Smooth muscle cell (in vitro differentiated cells): ENCODE measurements at regions not wholly inside any gene's neighbourhood (a gene's known extent, or its start where the extent isn't known, plus 50 kb on each side); places are given as distances from the start of the nearest gene placed in this dataset.

Source experiments
- DNase-seq: peaks from one replicate; lab custom pipeline; 2025; ENCODE audit not compliant: unreplicated experiment; lab: John Stamatoyannopoulos, UW
- H2AFZ ChIP-seq: fragments of 200-600 bp; sonication (generic); 2 replicates; pipeline ENCODE4 v1.6.0; 2016; ENCODE audit warnings: antibody characterized with exemption, low read depth, mild to moderate bottlenecking
- H3F3A ChIP-seq: fragments of 200-600 bp; sonication (generic); 2 replicates; pipeline ENCODE4 v1.6.0; 2017; ENCODE audit warnings: antibody characterized with exemption, low read depth
- H3K27ac ChIP-seq: fragments of 200-600 bp; sonication (generic); 2 replicates; pipeline ENCODE4 v1.5.1; 2016; ENCODE audit warnings: low read depth, mild to moderate bottlenecking
- H3K27me3 ChIP-seq: fragments of 200-600 bp; sonication (generic); 2 replicates; pipeline ENCODE4 v1.6.1; 2016; ENCODE audit warnings: low read depth, mild to moderate bottlenecking
- H3K36me3 ChIP-seq: fragments of 200-600 bp; sonication (generic); 2 replicates; pipeline ENCODE4 v1.5.1; 2016; ENCODE audit warnings: low read depth
- H3K4me1 ChIP-seq: fragments of 200-600 bp; sonication (generic); 2 replicates; pipeline ENCODE4 v1.5.1; 2016; ENCODE audit warnings: low read depth
- H3K4me2 ChIP-seq: fragments of 200-600 bp; sonication (generic); 2 replicates; pipeline ENCODE4 v1.6.0; 2016; ENCODE audit warnings: mild to moderate bottlenecking
- H3K4me3 ChIP-seq: fragments of 200-600 bp; sonication (generic); 2 replicates; pipeline ENCODE4 v1.5.1; 2016; ENCODE audit warnings: mild to moderate bottlenecking
- H3K79me2 ChIP-seq: fragments of 200-600 bp; sonication (generic); 2 replicates; pipeline ENCODE4 v1.6.0; 2016; ENCODE audit warnings: low read depth, mild to moderate bottlenecking
- H3K9ac ChIP-seq: fragments of 200-600 bp; sonication (generic); 2 replicates; pipeline ENCODE4 v1.6.0; 2016; ENCODE audit warnings: low read depth
- H3K9me3 ChIP-seq: fragments of 200-600 bp; sonication (generic); replicated peaks from 2 replicates; pipeline ENCODE4 v1.5.1; 2016; ENCODE audit warnings: low read depth
- H4K20me1 ChIP-seq: fragments of 200-600 bp; sonication (generic); 2 replicates; pipeline ENCODE4 v1.6.0; 2016; ENCODE audit warnings: low read depth
- WGBS: methylation state at CpG from one replicate; pipeline ENCODE4 v1.1.7; 2016; ENCODE audit warnings: low lambda C conversion rate; 5-methylcytosine and 5-hydroxymethylcytosine counted together
- TF ChIP-seq, protein P1 (sequence below): fragments of 200-600 bp; sonication (generic); IDR thresholded peaks from 2 replicates; pipeline ENCODE4 v1.5.1; 2017; ENCODE audit warnings: borderline replicate concordance, mild to moderate bottlenecking, antibody characterized with exemption; ENCODE audit not compliant: insufficient read depth, poor library complexity, severe bottlenecking

- Histone ChIP-seq H3K9ac (no peak overlapping the region), H3K4me3 (no peak overlapping the region), H3K79me2 (peaks cover 25% of the 10 kb centered on the region), H3K4me2 (peak overlapping the region; percentile 73), H2AFZ (no peak overlapping the region), H3K4me1 (peaks cover 18% of the 10 kb centered on the region), H3F3A (peaks cover 25% of the 10 kb centered on the region), H3K27ac (peak overlapping the region; percentile 89), H4K20me1 (no peaks in the 10 kb centered on the region), H3K9me3 (no peaks in the 10 kb centered on the region), H3K27me3 (no peaks in the 10 kb centered on the region), H3K36me3 (no peaks in the 10 kb centered on the region)
- 91% methylated on average over 14 of the region's 14 CpGs for WGBS
- TF ChIP-seq, protein P1, sequence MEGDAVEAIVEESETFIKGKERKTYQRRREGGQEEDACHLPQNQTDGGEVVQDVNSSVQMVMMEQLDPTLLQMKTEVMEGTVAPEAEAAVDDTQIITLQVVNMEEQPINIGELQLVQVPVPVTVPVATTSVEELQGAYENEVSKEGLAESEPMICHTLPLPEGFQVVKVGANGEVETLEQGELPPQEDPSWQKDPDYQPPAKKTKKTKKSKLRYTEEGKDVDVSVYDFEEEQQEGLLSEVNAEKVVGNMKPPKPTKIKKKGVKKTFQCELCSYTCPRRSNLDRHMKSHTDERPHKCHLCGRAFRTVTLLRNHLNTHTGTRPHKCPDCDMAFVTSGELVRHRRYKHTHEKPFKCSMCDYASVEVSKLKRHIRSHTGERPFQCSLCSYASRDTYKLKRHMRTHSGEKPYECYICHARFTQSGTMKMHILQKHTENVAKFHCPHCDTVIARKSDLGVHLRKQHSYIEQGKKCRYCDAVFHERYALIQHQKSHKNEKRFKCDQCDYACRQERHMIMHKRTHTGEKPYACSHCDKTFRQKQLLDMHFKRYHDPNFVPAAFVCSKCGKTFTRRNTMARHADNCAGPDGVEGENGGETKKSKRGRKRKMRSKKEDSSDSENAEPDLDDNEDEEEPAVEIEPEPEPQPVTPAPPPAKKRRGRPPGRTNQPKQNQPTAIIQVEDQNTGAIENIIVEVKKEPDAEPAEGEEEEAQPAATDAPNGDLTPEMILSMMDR: no peak
- no peak for DNase-seq
These were observed 169.4 kb downstream of the NDUFA12 start for GRCh38 chr12:94834036-94834625.

- peaks cover 25% of the 10 kb centered on the region for H3F3A ChIP-seq
- DNase-seq: peak; percentile 22
- H3K4me1 ChIP-seq: peaks cover 18% of the 10 kb centered on the region
- no peaks in the 10 kb centered on the region for H4K20me1 ChIP-seq
- H3K36me3 ChIP-seq: no peaks in the 10 kb centered on the region
- peak overlapping the region; percentile 89 for H3K27ac ChIP-seq
- peak overlapping the region; percentile 56 for H3K9ac ChIP-seq
- peak overlapping the region; percentile 4 for H3K4me3 ChIP-seq
- H3K9me3 ChIP-seq: no peaks in the 10 kb centered on the region
- H3K4me2 ChIP-seq: peak overlapping the region; percentile 73
- peaks cover 30% of the 10 kb centered on the region for H3K79me2 ChIP-seq
- WGBS: 2% methylated on average over 15 of the region's 15 CpGs
- H2AFZ ChIP-seq: peak overlapping the region; percentile 20
- no peaks in the 10 kb centered on the region for H3K27me3 ChIP-seq
- TF ChIP-seq, protein P1: no peak
These were observed 170.5 kb downstream of the NDUFA12 start for GRCh38 chr12:94832780-94833681.

- Histone ChIP-seq H3K36me3 (no peaks in the 10 kb centered on the region), H3K9me3 (no peaks in the 10 kb centered on the region), H3K9ac (peak overlapping the region; percentile 54), H4K20me1 (no peaks in the 10 kb centered on the region), H3K4me3 (no peak overlapping the region), H3K4me1 (peaks cover 18% of the 10 kb centered on the region), H3K27ac (peak overlapping the region; percentile 89), H3K27me3 (no peaks in the 10 kb centered on the region), H3F3A (peaks cover 25% of the 10 kb centered on the region), H2AFZ (no peak overlapping the region), H3K4me2 (peak overlapping the region; percentile 73), H3K79me2 (peaks cover 27% of the 10 kb centered on the region)
- TF ChIP-seq, protein P1: no peak
- no peak for DNase-seq
- WGBS: 71% methylated on average over 3 of the region's 3 CpGs
These were observed 171.4 kb downstream of the NDUFA12 start for GRCh38 chr12:94832105-94832504.
